ENCODE measurements at regions not wholly inside any gene's neighbourhood (a gene's known extent, or its start where the extent isn't known, plus 50 kb on each side); places are given as distances from the start of the nearest gene placed in this dataset.
"Not testable (repeated sequence)": the region's sequence is repeated elsewhere in the genome, so short reads cannot be mapped to it uniquely, and the experiment has no call there.

DNA sequence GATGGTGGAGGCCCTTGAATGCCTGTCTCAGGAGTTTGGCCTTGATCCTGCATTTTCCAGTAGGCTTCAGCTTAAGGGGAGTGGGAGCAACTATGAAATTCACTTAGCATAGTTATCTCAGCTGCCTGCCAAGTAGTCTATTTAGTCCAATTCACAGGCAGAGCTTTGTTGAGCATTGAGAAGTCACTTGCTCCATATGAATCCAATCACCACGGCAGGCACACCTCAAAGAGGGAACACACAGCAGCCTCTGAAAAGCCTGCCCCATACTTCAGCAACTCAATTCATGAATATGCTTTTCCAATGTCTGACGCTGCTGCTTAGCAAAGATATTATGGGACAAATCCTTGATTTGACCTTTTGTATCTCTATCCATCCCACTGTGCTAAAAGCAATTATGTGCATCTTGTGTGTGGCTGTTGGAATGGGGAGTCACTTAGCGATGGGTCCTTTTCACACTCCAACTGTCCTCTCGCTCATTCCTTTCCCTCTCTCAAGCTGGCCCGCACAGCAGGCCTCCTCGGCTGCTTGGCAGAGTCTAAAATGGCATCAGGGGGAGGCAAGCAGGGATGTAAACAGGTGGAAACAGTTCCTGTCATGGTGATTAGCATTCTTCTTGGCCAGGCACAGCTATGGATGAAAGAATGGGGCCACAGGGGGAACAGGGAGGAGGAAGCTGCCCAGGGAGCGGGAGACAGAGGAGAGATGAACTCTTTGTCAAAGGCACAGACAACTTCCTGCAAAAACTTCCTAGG is 56.0 kb upstream of the LRPPRC start:
- DNase-seq (ENCODE audit: low spot score), result peak; percentile 95
- in situ Hi-C loops (cut with HindIII; ENCODE audit: low sequenced_read_pairs), result no loop called here

DNA sequence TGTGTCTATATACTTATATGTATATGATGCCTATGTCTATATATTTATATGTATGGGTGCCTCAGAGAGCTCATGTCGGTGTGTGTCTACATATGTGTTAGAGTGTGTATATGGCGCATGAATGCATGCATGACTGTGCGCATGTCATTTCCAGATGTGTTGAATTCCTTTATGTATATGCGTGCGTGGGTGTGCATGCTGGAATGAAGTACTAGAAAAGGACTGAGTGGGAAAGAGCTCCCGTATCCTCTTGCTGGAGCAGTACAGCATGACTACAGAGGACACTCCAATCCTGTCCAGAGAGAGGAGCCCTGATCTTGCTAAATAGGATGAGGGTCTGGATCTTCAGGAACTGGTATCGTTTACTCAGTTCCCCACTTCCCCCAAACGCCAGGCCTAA is 56.8 kb upstream of the LRPPRC start:
- in situ Hi-C loops (cut with HindIII; ENCODE audit: low sequenced_read_pairs), result no loop called here
- peak; percentile 45 for DNase-seq (ENCODE audit: low spot score)

DNA sequence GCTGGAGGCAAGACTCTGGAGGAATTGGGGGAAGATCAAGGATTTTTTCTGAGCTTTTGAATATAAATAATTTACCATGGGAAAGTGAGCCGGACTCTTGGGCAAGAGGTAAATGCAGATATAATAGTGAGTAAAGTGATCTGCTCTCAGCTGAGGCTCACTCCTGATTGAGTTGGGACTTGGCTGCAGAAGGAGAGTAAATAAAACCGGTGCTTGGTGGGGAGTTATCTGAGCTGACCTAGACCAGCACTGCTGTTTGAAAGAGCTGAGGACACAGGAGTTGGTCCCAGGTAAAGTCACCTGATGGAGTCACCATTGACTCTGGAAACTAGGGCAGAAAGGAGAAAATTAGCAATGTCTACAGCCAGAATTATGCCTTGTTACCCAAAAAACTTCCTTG is 57.3 kb upstream of the LRPPRC start:
- in situ Hi-C loops (cut with HindIII; ENCODE audit: low sequenced_read_pairs), result no loop called here
- peak; percentile 23 for DNase-seq (ENCODE audit: low spot score)

DNA sequence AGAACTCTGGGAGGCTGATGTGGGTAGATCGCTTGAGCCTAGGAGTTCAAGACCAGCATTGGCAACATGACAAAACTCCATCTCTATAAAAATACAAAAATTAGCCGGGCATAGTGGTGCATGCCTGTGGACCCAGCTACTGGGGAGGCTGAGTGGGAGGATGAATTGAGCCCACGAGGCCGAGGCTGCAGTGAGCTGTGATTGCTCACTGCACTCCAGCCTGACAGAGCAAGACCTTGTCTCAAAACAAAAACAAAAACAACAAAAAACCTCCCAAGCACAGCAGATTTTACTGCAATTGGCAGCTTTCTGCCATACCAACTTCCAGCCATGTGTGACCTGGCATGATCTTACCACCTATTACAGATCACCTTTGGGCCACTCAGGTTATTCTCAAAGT is 57.7 kb upstream of the LRPPRC start:
- in situ Hi-C loops (cut with HindIII; ENCODE audit: low sequenced_read_pairs), result no loop called here
- DNase-seq (ENCODE audit: low spot score), result no peak

DNA sequence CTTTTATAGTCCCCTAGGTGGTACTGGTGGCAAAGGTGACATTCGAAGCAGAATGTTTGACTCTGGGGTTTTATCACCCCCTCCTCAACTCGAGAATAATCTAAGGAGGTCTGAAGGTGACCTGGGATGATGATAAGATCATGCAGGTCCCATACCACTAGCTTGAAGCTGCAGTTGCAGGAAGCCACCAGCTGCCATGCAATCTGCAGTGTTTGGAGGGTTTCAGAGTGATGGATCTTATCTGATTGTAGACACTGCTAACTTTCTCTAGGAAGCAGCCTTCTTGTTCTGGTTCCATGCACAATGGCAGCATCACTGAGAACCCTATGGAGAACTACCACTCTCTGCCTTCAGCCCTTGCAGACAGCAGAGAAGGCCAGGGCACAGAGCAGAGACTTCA is 59.4 kb upstream of the LRPPRC start:
- in situ Hi-C loops (cut with HindIII; ENCODE audit: low sequenced_read_pairs), result no loop called here
- no peak for DNase-seq (ENCODE audit: low spot score)

DNA sequence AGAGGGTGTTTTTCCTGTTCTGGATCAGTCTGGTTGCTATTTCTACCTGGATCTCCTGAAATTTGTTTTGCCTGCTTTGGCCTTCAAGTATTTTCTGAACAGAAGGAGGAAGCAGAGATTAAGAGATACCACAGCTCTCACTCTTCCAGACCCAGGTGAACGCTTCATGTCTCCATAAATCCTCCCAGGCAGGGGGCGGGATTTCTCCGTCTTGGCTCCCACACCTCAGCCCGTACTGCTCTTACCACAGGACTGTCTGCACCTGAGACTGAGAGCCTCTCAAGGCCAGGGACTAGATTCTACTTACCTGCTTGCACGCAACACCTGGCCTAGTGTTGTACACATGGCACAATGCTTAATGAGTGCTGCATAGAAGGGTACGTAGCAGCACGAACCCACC is 59.9 kb upstream of the LRPPRC start:
- in situ Hi-C loops (cut with HindIII; ENCODE audit: low sequenced_read_pairs), result no loop called here
- DNase-seq (ENCODE audit: low spot score), result no peak

DNA sequence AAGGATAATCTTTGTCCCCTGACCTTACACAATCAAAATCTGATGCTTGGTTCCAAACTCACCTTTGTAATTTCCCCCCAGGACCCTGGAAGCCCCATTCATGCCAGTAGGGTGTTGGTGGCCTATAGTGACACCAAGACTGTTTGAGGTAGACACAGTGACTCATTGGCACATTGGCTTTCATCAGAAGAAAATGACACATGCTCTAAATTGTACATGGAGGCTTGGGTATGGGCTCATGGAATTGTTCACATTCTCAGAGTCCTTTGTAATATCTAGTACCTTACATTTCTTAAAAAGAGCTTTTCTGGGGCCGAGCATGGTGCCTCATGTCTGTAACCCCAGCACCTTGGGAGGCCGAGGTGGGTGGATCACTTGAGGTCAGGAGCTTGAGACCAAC is 61.2 kb upstream of the LRPPRC start:
- no peak for DNase-seq (ENCODE audit: low spot score)
- in situ Hi-C loops (cut with HindIII; ENCODE audit: low sequenced_read_pairs), result no loop called here

DNA sequence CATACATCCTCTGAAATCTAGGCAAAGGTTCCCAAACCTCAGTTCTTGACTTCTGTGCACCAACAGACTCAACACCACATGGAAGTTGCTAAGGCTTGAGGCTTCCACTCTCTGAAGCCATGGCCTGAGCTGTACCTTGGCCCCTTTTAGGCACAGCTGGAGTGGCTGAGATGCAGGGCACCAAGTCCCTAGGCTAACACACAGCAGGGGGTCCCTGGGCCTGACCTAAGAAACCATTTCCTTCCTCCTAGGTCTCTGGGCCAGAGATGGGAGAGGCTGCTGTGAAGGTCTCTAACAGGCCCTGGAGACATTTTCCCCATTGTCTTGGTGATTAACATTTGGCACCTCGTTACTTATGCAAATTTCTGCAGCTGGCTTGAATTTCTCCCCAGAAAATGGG is 64.5 kb upstream of the LRPPRC start:
- in situ Hi-C loops (cut with HindIII; ENCODE audit: low sequenced_read_pairs); DNase-seq (ENCODE audit: low spot score): not testable (repeated sequence)

DNA sequence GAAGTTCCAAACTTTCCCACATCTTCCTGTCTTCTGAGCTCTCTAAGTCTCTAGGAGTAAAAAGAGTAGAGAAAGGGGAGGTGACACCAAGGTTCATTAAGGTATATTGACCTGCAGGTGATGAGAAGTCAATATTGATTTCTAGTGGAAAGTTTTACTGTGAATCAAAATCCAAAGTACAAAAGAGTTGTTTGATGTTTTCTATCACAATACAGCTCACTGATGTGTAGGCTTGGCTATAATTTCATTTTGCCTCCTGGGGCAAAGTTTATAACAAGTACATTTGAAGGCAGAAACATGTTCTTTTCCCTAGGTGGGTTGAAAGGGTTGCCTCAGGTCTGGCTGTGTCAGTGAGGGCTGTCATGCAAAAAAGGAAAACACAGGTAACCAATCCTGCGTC is 65.2 kb upstream of the LRPPRC start:
- no peak for DNase-seq (ENCODE audit: low spot score)
- in situ Hi-C loops (cut with HindIII; ENCODE audit: low sequenced_read_pairs), result no loop called here

DNA sequence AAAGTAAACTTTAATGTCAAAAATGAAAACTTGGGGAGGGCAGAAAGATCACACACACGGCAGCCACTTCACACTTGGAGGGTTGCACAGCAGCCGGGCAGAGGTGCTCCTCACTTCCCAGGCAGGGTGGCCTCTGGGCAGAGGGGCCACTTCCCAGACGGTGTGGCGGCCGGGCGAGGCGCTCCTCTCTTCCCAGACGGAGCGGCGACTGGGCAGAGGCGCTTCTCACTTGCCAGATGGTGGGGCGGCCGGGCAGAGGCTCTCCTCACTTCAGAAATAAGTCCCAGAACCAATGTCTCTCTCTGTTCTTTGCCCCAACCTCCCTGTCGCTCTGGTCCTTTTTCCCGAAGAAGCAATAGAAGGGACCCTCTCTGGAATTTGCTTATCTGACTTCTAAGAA is 65.7 kb upstream of the LRPPRC start:
- in situ Hi-C loops (cut with HindIII; ENCODE audit: low sequenced_read_pairs), result no loop called here
- no peak for DNase-seq (ENCODE audit: low spot score)

DNA sequence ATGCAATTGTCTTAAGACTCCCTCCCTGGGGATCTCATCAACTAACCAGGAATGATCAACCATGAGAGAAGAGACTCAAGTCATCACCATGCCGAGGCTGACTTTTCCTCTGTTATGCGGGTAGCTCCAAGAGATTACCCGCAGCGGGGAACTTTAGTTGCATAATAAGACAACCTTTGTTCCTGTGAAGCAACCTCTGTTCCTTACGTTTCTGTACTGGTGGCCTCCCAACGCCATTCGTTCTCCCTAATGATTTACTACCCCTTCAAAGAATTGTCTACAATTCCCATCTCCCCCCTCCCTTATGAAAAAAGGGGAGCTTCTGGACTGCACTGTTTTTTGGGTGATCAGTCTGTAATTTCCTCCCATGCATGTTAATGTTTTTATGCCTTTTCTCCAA is 66.1 kb upstream of the LRPPRC start:
- in situ Hi-C loops (cut with HindIII; ENCODE audit: low sequenced_read_pairs), result no loop called here
- DNase-seq (ENCODE audit: low spot score), result no peak

DNA sequence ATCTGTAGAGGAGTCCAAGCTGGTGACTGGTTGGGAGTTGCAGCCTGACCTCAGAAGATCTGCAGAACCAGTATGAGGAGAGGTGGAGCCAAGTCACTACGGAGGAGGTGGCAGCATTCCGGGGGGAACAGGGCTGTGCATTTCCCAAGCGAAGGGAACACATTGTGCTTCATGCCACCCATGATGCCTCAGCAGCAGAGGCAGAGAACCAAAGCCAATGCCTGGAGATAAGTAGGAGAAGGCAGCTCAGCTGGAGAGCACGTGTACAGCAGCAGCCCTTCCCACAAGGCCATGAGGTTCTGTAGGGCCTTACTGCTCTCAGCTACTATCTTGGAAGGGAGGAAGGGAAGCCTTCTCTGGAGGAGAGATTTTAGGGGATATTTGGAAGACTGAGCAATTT is 67.2 kb upstream of the LRPPRC start:
- no peak for DNase-seq (ENCODE audit: low spot score)
- in situ Hi-C loops (cut with HindIII; ENCODE audit: low sequenced_read_pairs), result no loop called here

DNA sequence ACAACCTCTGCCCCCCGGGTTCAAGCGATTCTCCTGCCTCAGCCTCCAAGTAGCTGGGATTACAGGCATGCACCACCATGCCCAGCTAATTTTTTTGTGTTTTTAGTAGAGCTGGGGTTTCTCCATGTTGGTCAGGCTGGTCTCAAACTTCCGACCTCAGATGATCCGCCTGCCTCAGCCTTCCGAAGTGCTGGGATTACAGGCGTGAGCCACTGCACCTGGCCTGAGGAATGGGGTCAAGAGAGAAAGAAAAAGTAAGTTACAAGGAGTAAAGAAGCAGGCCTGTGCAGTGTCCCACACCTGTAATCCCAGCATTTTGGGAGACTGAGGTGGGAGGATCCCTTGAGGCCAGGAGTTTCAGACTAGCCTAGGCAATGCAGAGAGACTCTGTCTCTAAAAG is 68.5 kb upstream of the LRPPRC start:
- DNase-seq (ENCODE audit: low spot score); in situ Hi-C loops (cut with HindIII; ENCODE audit: low sequenced_read_pairs): not testable (repeated sequence)

DNA sequence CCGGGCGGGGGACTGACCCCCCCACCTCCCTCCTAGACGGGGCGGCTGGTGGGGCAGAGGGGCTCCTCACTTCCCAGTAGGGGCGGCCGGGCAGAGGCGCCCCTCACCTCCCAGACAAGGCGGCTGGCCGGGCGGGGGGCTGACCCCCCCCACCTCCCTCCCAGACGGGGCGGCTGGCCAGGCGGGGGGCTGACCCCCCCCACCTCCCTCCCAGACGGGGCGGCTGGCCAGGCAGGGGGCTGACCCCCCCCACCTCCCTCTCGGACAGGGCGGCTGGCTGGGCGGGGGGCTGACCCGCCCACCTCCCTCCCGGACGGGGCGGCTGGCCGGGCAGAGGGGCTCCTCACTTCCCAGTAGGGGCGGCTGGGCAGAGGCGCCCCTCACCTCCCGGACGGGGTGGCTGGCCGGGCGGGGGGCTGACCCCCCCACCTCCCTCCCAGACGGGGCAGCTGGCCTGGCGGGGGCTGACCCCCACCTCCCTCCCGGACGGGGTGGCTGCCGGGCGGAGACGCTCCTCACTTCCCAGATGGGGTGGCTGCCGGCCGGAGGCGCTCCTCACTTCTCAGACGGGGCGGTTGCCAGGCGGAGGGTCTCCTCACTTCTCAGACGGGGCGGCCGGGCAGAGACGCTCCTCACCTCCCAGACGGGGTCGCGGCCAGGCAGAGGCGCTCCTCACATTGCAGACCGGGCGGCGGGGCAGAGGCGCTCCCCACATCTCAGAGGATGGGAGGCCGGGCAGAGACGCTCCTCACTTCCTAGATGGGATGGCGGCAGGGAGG is 71.4 kb upstream of the LRPPRC start:
- DNase-seq (ENCODE audit: low spot score); in situ Hi-C loops (cut with HindIII; ENCODE audit: low sequenced_read_pairs): not testable (repeated sequence)

DNA sequence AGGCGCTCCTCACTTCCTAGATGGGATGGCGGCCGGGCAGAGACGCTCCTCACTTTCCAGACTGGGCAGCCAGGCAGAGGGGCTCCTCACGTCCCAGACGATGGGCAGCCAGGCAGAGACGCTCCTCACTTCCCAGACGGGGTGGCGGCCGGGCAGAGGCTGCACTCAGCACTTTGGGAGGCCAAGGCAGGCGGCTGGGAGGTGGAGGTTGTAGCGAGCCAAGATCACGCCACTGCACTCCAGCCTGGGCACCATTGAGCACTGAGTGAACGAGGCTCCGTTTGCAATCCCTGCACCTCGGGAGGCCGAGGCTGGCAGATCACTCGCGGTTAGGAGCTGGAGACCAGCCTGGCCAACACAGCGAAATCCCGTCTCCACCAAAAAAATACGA is 72.0 kb upstream of the LRPPRC start:
- DNase-seq (ENCODE audit: low spot score); in situ Hi-C loops (cut with HindIII; ENCODE audit: low sequenced_read_pairs): not testable (repeated sequence)

DNA sequence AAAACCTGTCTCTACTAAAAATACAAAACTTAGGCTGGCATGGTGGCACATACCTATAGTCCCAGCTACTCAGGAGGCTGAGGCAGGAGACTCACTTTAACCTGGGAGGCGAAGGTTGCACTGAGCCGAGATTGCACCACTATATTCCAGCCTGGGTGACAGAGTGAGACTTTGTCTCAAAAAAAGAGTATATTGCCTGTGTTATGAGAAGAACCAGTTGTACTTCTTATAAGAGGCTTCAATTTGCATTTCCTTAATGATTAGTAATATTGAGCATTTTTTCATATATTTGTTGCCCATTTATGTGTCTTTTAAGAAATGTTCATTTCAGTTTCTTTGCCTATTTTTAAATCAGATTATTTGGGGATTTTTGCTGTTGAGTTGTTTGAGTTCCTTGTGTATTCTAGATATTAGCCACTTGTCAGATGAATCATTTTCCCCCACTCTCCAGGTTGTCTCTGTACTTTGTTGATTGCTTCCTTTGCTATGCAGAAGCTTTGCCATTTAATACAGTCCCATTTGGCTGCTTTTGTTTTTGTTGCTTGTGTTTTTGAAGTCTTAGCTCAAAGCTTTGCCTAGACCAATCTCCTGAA is 75.8 kb upstream of the LRPPRC start:
- no peak for DNase-seq (ENCODE audit: low spot score)
- in situ Hi-C loops (cut with HindIII; ENCODE audit: low sequenced_read_pairs), result no loop called here

DNA sequence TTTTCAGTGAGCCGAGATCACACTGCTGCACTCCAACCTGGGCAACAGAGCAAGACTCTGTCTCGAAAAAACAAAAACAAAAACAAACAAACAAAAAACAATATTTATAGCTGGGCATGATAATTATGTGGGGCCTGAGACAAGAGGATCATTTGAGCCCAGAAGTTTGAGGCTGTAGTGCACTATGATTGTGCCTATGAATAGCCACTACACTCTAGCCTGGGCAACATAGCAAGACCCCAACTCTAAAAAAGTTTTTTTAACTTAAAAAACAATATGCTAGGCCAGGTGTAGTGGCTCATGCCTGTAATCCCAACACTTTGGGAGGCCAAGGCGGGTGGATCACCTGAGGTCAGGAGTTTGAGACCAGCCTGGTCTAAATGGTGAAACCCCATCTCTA is 77.9 kb upstream of the LRPPRC start:
- in situ Hi-C loops (cut with HindIII; ENCODE audit: low sequenced_read_pairs); DNase-seq (ENCODE audit: low spot score): not testable (repeated sequence)

DNA sequence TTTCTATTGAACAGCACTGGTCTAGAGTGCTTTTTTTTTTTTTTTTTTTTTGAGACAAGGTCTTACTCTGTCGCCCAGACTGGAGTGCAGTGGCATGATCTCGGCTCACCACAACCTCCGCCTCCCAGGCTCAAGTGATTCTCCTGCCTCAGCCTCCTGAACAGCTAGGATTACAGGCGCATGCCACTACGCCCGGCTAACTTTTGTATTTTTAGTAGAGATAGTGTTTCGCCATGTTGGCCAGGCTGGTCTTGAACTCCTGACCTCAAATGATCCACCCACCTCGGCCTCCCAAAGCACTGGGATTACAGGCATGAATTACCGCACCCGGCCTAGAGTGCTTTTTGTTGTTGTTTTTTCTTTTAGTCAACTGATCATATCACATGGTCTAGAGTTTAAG is 79.0 kb upstream of the LRPPRC start:
- DNase-seq (ENCODE audit: low spot score); in situ Hi-C loops (cut with HindIII; ENCODE audit: low sequenced_read_pairs): not testable (repeated sequence)

DNA sequence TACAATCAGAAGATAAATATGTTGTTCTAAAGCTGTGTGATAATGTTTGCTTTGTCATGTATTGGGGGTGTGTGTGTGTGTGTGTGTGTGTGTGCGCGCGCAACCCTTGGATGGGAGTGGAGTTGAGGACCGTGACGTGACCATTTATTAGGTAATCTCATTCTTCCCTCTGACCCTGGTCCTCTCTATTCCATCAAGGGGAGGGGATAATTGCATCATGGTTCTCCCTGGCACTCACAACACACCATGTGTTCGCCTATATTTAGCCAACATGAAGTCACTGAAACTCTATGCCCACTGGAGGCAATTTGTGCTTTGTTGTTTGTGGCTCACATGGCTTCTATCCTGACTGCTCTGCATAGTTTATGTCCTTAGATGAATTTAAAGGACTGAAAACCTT is 79.8 kb upstream of the LRPPRC start:
- DNase-seq (ENCODE audit: low spot score), result peak; percentile 94

DNA sequence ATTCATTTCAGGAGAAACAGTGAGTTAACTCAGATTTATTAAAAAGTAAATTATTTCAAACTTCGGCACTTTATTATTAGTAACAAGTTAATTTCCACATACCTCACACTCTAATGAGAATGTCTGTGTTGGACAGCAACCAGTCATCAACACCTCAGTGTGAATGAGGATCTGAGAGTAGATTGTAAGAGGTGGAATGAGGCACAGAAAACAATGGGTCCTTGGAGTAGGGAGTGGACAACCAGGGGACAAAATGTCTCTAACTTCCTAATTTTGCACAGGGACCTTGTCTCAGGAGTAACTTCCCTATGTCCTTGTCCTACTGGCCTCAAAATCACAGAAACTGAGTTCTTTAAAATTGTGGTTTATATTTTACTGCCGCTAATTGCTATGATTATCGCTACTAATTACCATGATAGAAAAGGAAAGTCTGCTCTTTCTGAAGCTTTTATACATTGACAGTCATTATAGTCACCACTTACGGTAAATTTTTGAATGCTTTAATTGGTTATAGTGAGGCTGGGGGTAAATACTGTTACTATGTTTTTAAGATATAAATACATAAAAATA is 82.2 kb upstream of the LRPPRC start:
- in situ Hi-C loops (cut with HindIII; ENCODE audit: low sequenced_read_pairs), result no loop called here
- no peak for DNase-seq (ENCODE audit: low spot score)

More for the DNA sequence above, 79.8 kb upstream of the LRPPRC start:
- in situ Hi-C loops (cut with HindIII; ENCODE audit: low sequenced_read_pairs), result no loop called here

Data from G401 (cell line).